ENCODE measurements at regions not wholly inside any gene's neighbourhood (a gene's known extent, or its start where the extent isn't known, plus 50 kb on each side); places are given as distances from the start of the nearest gene placed in this dataset.

GRCh38 chr3:152037297-152037696 lies 163.9 kb downstream of the SUCNR1 start:
- TF ChIP-seq CSRNP3 (CRISPR knock-in tag; IDR thresholded peaks at IDR 0.05) (no peak), ZNF565 (CRISPR knock-in tag; conservative IDR thresholded peaks at IDR 0.05; ENCODE audit: low read depth) (no peak), ISL1 (CRISPR knock-in tag; IDR thresholded peaks at IDR 0.05) (no peak), PATZ1 (CRISPR knock-in tag; IDR thresholded peaks at IDR 0.05; ENCODE audit: borderline replicate concordance) (no peak), TOX (CRISPR knock-in tag; IDR thresholded peaks at IDR 0.05; ENCODE audit: borderline replicate concordance) (no peak), ARNTL (CRISPR knock-in tag; IDR thresholded peaks at IDR 0.05; ENCODE audit: borderline replicate concordance, low read depth) (no peak), ZFP3 (CRISPR knock-in tag; IDR thresholded peaks at IDR 0.05) (no peak), TSHZ2 (CRISPR knock-in tag; IDR thresholded peaks at IDR 0.05) (no peak), RARB (CRISPR knock-in tag; IDR thresholded peaks at IDR 0.05) (no peak), ESRRG (CRISPR knock-in tag; IDR thresholded peaks at IDR 0.05) (no peak), TCF4 (CRISPR knock-in tag; IDR thresholded peaks at IDR 0.05; ENCODE audit: borderline replicate concordance) (no peak), OSR1 (CRISPR knock-in tag; IDR thresholded peaks at IDR 0.05) (no peak), CSDC2 (CRISPR knock-in tag; IDR thresholded peaks at IDR 0.05) (no peak), SNAI2 (CRISPR knock-in tag; IDR thresholded peaks at IDR 0.05) (no peak)
